GM19239 (cell line): ENCODE measurements at regions not wholly inside any gene's neighbourhood (a gene's known extent, or its start where the extent isn't known, plus 50 kb on each side); places are given as distances from the start of the nearest gene placed in this dataset.
"Not testable (repeated sequence)": the region's sequence is repeated elsewhere in the genome, so short reads cannot be mapped to it uniquely, and the experiment has no call there.

Source experiments
- DNase-seq: peaks from one replicate; pipeline ENCODE4 v3.0.0; 2011; ENCODE audit warnings: low spot score; ENCODE audit not compliant: insufficient read length
- FAIRE-seq: peaks from 2 replicates; lab custom pipeline; 2011; peaks lifted over from hg19 to GRCh38; lab: Jason Lieb, UNC

- FAIRE-seq (no peak), DNase-seq (no peak)
Measured at GRCh38 chr6:14771016-14771415, 474.9 kb upstream of the JARID2 start.

GRCh38 chr6:14772188-14772587, 473.7 kb upstream of the JARID2 start:
- no peak for DNase-seq
- FAIRE-seq = no peak

- no peak for DNase-seq
- no peak for FAIRE-seq
Measured at GRCh38 chr6:14775528-14775927, 470.3 kb upstream of the JARID2 start.

GRCh38 chr6:14776307-14776706, 469.6 kb upstream of the JARID2 start:
- no peak for FAIRE-seq
- DNase-seq = no peak

- FAIRE-seq (no peak), DNase-seq (no peak)
Measured at GRCh38 chr6:14781772-14782525, 463.9 kb upstream of the JARID2 start.

GRCh38 chr6:14782921-14783464, 462.9 kb upstream of the JARID2 start:
- not testable (repeated sequence) for DNase-seq

GRCh38 chr6:14783594-14783993, 462.3 kb upstream of the JARID2 start:
- DNase-seq (no peak), FAIRE-seq (no peak)

More at GRCh38 chr6:14782921-14783464, 462.9 kb upstream of the JARID2 start:
- not testable (repeated sequence) for FAIRE-seq

- FAIRE-seq = no peak
- DNase-seq = no peak
Measured at GRCh38 chr6:14784596-14785492, 461.0 kb upstream of the JARID2 start.

GRCh38 chr6:14785493-14785790, 460.4 kb upstream of the JARID2 start:
- FAIRE-seq (no peak), DNase-seq (no peak)

GRCh38 chr6:14786008-14786407, 459.9 kb upstream of the JARID2 start:
- no peak for DNase-seq
- FAIRE-seq = no peak

- DNase-seq (no peak), FAIRE-seq (no peak)
Measured at GRCh38 chr6:14786455-14786854, 459.4 kb upstream of the JARID2 start.

GRCh38 chr6:14787250-14787649, 458.6 kb upstream of the JARID2 start:
- DNase-seq (no peak), FAIRE-seq (no peak)

- no peak for DNase-seq
- no peak for FAIRE-seq
Measured at GRCh38 chr6:14787677-14788076, 458.2 kb upstream of the JARID2 start.

GRCh38 chr6:14789996-14790395, 455.9 kb upstream of the JARID2 start:
- FAIRE-seq = no peak
- DNase-seq = no peak

- DNase-seq (no peak), FAIRE-seq (no peak)
Measured at GRCh38 chr6:14790976-14791375, 454.9 kb upstream of the JARID2 start.

- FAIRE-seq (no peak), DNase-seq (no peak)
Measured at GRCh38 chr6:14791526-14791925, 454.3 kb upstream of the JARID2 start.

GRCh38 chr6:14792118-14792955, 453.5 kb upstream of the JARID2 start:
- DNase-seq (no peak), FAIRE-seq (no peak)

GRCh38 chr6:14795451-14795850, 450.4 kb upstream of the JARID2 start:
- no peak for DNase-seq
- no peak for FAIRE-seq

GRCh38 chr6:14796974-14797762, 448.7 kb upstream of the JARID2 start:
- DNase-seq (no peak), FAIRE-seq (no peak)
